ENCODE measurements at regions not wholly inside any gene's neighbourhood (a gene's known extent, or its start where the extent isn't known, plus 50 kb on each side); places are given as distances from the start of the nearest gene placed in this dataset.
"Not testable (repeated sequence)": the region's sequence is repeated elsewhere in the genome, so short reads cannot be mapped to it uniquely, and the experiment has no call there.

DNA sequence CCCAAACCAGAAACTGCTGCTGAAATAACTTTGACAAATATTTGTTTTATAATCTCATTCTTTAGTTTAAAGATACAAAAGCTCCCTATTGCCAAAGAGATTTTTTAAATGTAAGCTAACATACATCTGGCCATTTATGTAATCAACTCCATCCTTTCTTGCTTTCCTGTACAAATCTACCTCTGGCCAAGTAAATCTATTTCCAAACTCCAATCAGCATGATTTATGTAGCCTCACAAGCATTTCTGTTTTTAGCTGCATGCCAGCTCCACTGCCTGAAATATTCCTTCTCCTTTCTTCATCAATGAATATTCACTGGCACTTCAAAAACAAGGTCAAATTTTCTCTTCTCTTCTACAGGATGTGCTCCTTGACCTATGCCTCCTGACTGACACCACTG is 80.0 kb downstream of the SHOX2 start:
- ATAC-seq (replicated peaks) (no peak), DNase-seq (no peak)
- H3K4me3 Mint-ChIP-seq = no peak overlapping the region
- H3K9me3 Mint-ChIP-seq = peaks cover 0 to 18% of the 10 kb centered on the region in 2 donors
- H3K4me1 Mint-ChIP-seq (ENCODE audit: low read depth in 2 of 2) = no peaks in the 10 kb centered on the region
- no peak overlapping the region for H3K27ac Mint-ChIP-seq
- H3K36me3 Mint-ChIP-seq (ENCODE audit: insufficient read depth) = no peaks in the 10 kb centered on the region
- no peaks in the 10 kb centered on the region for H3K27me3 Mint-ChIP-seq

DNA sequence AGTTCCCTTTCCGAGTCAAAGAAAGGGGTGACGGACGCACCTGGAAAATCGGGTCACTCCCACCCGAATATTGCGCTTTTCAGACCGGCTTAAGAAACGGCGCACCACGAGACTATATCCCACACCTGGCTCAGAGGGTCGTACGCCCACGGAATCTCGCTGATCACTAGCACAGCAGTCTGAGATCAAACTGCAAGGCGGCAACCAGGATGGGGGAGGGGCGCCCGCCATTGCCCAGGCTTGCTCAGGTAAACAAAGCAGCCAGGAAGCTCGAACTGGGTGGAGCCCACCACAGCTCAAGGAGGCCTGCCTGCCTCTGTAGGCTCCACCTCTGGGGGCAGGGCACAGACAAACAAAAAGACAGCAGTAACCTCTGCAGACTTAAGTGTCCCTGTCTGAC is 86.3 kb downstream of the SHOX2 start:
- not testable (repeated sequence) for H3K27ac Mint-ChIP-seq; H3K4me1 Mint-ChIP-seq (ENCODE audit: low read depth in 2 of 2); H3K4me3 Mint-ChIP-seq; H3K9me3 Mint-ChIP-seq; H3K27me3 Mint-ChIP-seq; H3K36me3 Mint-ChIP-seq (ENCODE audit: insufficient read depth); DNase-seq; ATAC-seq (replicated peaks)

DNA sequence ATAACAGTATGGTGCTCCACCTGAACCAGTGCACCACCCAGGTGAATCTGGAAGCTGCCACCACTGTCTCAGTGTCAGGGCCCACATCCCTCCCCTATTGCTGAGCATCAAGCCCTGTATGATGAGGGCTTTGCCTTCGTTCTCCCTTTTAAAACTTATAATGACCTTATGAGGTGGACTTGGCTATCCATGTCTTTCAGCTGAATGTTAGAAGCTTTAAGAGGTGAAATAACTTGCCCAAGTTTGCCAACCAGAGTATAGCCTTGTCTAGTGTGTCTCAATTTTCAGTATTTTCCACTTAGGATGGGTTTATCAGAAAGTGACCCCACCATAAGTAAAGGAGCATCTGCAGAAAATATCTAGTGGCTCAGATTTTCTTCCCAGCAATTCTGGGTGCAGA is 87.8 kb downstream of the SHOX2 start:
- Mint-ChIP-seq H3K4me3 (no peak overlapping the region), H3K27ac (no peak overlapping the region), H3K9me3 (peaks cover 2 to 7% of the 10 kb centered on the region in 2 donors), H3K36me3 (ENCODE audit: insufficient read depth) (no peaks in the 10 kb centered on the region), H3K4me1 (ENCODE audit: low read depth in 2 of 2) (no peaks in the 10 kb centered on the region), H3K27me3 (peaks cover 0 to 7% of the 10 kb centered on the region in 2 donors)
- ATAC-seq (replicated peaks) (no peak), DNase-seq (no peak)

DNA sequence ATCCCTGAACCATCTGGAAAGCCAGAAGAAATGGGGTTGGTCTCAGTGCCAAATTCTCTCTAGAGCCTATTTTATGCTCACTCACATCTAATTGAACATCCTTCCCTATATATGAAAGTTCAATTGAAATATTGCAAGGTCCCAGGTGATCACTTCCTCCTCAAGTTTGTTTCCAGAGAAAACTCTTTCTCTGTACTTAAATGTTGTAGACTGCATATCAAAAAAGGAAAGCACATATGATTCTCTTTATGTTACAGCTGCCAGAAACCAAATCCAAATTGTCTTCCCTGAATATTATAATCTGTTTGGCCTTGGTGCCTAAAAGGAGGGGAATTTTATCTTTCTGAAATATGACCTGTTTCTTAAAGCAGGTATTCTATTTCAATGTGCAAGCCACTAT is 93.3 kb downstream of the SHOX2 start:
- Mint-ChIP-seq H3K4me3 (no peak overlapping the region), H3K4me1 (ENCODE audit: low read depth in 2 of 2) (no peaks in the 10 kb centered on the region), H3K9me3 (peaks cover under 1 to 2% of the 10 kb centered on the region in 2 donors), H3K27ac (no peak overlapping the region), H3K27me3 (peaks cover 0 to 7% of the 10 kb centered on the region in 2 donors), H3K36me3 (ENCODE audit: insufficient read depth) (no peaks in the 10 kb centered on the region)
- ATAC-seq (replicated peaks) (no peak), DNase-seq (no peak)

DNA sequence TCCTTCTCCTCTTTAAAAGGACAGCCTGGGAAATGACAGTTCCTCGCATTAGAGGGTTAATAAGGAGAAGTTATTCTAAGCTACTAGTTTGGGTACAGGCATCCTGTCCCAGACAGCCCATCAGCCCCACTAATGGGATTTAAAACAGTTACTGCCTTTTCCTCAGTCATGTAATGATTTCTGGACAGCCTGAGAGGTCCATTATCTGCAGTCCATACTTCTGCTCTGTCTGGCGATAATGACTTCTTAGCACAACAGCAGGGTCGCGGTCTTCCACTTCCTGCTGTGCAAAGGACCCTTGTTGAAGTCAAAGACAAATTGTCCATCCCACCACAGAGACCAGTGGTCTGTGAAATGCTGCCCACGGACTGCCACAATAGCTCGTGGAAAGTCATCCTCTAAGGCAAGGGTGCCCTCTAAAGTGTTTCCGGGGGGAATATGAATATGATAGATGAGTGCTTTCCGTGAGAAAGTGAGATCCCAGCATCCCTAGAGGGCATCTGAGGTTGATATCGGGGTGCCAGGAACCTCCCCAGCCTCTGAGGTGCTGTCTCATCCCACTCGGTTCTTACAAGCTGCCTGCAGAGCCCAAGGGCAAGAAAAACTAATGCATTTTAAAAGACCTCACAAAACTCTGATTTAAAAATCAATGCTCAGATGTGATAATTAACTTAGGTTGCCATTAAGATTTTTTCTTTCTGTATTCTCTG is 100.7 kb downstream of the SHOX2 start:
- no peak for DNase-seq
- no peak overlapping the region for H3K27ac Mint-ChIP-seq
- peaks cover 0 to 2% of the 10 kb centered on the region in 2 donors for H3K9me3 Mint-ChIP-seq
- no peak for ATAC-seq (replicated peaks)
- no peaks in the 10 kb centered on the region for H3K36me3 Mint-ChIP-seq (ENCODE audit: insufficient read depth)
- no peak overlapping the region for H3K4me3 Mint-ChIP-seq
- no peaks in the 10 kb centered on the region for H3K27me3 Mint-ChIP-seq
- H3K4me1 Mint-ChIP-seq (ENCODE audit: low read depth in 2 of 2) = no peaks in the 10 kb centered on the region

DNA sequence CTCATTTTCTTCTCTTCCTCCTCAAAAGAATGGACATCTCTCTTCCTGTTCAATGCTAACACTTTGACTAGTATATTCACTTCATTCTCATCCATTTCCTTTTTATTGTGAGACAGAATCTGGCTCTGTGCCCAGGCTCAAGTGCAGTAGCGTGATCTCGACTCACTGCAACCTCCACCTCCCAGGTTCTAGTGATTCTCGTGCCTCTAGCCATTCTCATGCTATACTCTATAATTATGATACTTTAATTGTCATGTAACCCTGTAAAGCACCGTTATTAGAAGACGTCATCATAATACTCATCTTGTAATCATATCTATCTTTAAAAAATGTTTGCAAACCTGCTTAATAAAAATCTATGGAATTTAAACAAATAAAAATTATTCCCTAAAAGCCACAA is 107.0 kb downstream of the SHOX2 start:
- no peak overlapping the region for H3K27ac Mint-ChIP-seq
- no peaks in the 10 kb centered on the region for H3K36me3 Mint-ChIP-seq (ENCODE audit: insufficient read depth)
- ATAC-seq (replicated peaks) (no peak), DNase-seq (no peak)
- no peaks in the 10 kb centered on the region for H3K27me3 Mint-ChIP-seq
- H3K9me3 Mint-ChIP-seq = peaks cover 8 to 26% of the 10 kb centered on the region in 2 donors
- no peaks in the 10 kb centered on the region for H3K4me1 Mint-ChIP-seq (ENCODE audit: low read depth in 2 of 2)
- no peak overlapping the region for H3K4me3 Mint-ChIP-seq

DNA sequence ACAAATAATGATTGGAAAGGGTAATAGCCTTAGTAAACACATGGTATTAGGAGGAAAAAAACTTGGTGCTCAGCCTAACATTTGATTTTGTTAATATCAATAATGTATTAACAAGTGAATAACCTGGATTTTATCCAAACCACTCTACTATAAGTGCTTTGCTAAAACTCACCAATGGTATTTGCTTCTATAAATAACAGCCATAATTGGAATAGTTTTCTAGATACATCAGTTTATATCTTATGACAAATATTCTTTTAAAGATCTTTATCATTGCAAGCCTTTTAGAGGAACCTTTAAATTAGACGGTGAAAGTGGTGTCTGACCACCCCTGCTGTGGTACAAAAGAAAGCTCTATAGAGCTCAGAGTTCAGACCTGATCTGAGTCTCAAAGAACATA is 123.9 kb downstream of the SHOX2 start:
- no peak for ATAC-seq (replicated peaks)
- no peaks in the 10 kb centered on the region for H3K4me1 Mint-ChIP-seq (ENCODE audit: low read depth in 2 of 2)
- H3K27me3 Mint-ChIP-seq = no peaks in the 10 kb centered on the region
- no peak for DNase-seq
- H3K9me3 Mint-ChIP-seq = peaks cover 0 to 1% of the 10 kb centered on the region in 2 donors
- no peak overlapping the region for H3K4me3 Mint-ChIP-seq
- H3K36me3 Mint-ChIP-seq (ENCODE audit: insufficient read depth) = no peaks in the 10 kb centered on the region
- H3K27ac Mint-ChIP-seq = no peak overlapping the region

DNA sequence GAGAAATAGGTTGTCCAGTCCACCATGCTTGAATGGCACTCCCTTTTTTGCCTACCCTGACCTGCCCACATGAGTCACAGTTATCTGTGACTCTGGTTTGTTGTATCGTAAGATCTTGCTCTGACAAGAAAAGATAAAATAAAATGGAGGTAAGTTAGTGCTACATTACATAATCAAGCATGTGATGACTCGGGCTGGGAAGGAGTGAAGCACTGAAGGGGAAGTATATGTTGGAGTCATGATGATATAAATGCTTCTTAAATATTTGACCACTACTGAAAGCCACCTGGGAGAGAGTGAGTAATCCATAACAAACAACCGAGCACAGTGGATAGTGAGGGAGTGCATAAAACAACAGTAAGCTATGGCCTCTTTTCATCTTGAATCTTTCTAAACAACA is 124.4 kb downstream of the SHOX2 start:
- ATAC-seq (replicated peaks) (no peak), DNase-seq (no peak)
- H3K4me3 Mint-ChIP-seq = no peak overlapping the region
- H3K9me3 Mint-ChIP-seq = peaks cover 0 to 5% of the 10 kb centered on the region in 2 donors
- no peaks in the 10 kb centered on the region for H3K4me1 Mint-ChIP-seq (ENCODE audit: low read depth in 2 of 2)
- H3K27ac Mint-ChIP-seq = no peak overlapping the region
- no peaks in the 10 kb centered on the region for H3K27me3 Mint-ChIP-seq
- H3K36me3 Mint-ChIP-seq (ENCODE audit: insufficient read depth) = no peaks in the 10 kb centered on the region

DNA sequence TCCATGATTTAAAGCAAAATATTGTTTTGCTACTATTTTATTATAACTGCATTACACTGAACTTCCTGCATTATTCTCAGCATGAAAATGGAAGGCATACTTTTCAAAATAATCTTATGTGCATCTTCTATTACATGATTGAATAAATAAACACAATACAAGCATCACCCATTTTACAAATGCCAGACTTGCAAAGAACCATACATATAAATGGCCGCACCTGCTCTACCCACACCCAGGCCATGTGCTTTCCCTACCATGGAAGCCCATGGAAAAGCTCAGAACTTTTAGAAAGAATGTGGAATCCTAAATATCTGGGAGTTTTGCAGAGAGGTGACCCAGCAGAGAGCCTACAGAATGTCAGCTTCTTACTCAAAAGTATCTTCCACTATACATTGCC is 127.2 kb downstream of the SHOX2 start:
- no peaks in the 10 kb centered on the region for H3K27me3 Mint-ChIP-seq
- H3K9me3 Mint-ChIP-seq = peaks cover 0 to 7% of the 10 kb centered on the region in 2 donors
- no peaks in the 10 kb centered on the region for H3K36me3 Mint-ChIP-seq (ENCODE audit: insufficient read depth)
- no peak overlapping the region for H3K27ac Mint-ChIP-seq
- no peak overlapping the region for H3K4me3 Mint-ChIP-seq
- H3K4me1 Mint-ChIP-seq (ENCODE audit: low read depth in 2 of 2) = no peaks in the 10 kb centered on the region
- DNase-seq = no peak
- no peak for ATAC-seq (replicated peaks)

DNA sequence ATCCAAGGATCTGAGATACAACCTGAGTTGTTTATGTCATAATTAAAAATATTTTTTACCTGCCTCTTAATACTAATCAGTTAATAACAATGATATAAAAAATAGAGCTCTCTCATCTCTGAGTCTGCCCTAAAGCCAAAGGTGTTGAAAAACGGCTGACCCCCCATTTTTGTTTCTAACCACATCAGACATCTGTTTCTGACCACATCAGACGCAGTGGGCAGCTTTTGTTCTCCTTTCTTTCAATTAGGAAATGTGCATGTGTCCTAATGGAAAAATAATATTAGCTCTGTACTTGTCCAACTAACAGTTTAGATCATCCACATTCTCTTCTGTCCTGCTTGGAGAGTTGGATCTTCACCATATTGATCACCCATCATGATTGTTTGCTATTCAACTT is 144.6 kb downstream of the SHOX2 start:
- Mint-ChIP-seq H3K9me3 (no peaks in the 10 kb centered on the region), H3K4me3 (no peak overlapping the region), H3K27me3 (no peaks in the 10 kb centered on the region), H3K36me3 (ENCODE audit: insufficient read depth) (no peaks in the 10 kb centered on the region), H3K27ac (no peak overlapping the region), H3K4me1 (ENCODE audit: low read depth in 2 of 2) (no peaks in the 10 kb centered on the region)
- no peak for ATAC-seq (replicated peaks)
- DNase-seq = no peak

DNA sequence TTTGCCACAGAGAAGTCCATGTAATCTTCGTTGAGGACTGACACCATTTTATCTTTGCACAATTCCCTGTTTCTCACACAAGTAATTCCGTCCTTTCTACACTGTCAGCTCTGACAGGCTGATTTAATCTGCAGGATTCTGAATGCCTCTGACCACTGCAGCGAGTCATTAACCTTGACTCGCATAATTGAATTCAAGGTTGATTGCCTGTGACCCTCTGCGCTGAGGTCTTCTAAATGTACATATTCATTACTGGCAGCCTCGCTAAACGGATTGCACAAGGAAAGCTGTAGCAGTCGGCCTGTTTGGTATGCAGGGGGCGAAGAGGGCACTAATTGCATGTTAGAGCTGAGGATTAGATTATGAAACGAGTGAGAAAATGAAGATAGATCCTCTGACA is 147.8 kb downstream of the SHOX2 start:
- ATAC-seq (replicated peaks) = no peak
- Mint-ChIP-seq H3K9me3 (no peaks in the 10 kb centered on the region), H3K27me3 (no peaks in the 10 kb centered on the region)

DNA sequence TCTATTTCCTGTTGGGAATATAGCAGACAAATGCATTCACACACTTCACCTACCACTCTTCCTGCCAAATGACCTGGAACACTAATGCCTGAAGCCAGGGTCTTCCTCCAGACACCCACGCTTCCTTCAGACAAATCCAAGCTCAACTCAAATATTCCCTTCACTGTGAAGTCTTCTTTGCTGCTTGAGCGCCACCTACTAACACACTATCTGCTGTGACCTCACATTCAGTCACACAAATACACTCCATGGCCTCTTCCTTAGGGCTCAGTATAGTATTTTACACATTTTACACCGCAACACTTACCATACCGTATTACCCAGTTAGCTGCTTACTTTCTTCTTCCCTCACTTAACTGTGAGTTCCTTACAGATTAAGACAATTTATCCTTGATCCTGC is 149.4 kb downstream of the SHOX2 start:
- H3K4me1 Mint-ChIP-seq (ENCODE audit: low read depth in 2 of 2) = no peaks in the 10 kb centered on the region
- no peak for DNase-seq
- H3K4me3 Mint-ChIP-seq = no peak overlapping the region
- no peaks in the 10 kb centered on the region for H3K27me3 Mint-ChIP-seq
- peaks cover 0 to 2% of the 10 kb centered on the region in 2 donors for H3K9me3 Mint-ChIP-seq
- ATAC-seq (replicated peaks) = no peak
- no peaks in the 10 kb centered on the region for H3K36me3 Mint-ChIP-seq (ENCODE audit: insufficient read depth)
- no peak overlapping the region for H3K27ac Mint-ChIP-seq

More for the DNA sequence above, 147.8 kb downstream of the SHOX2 start:
- Mint-ChIP-seq H3K27ac (no peak overlapping the region), H3K36me3 (ENCODE audit: insufficient read depth) (no peaks in the 10 kb centered on the region), H3K4me1 (ENCODE audit: low read depth in 2 of 2) (no peaks in the 10 kb centered on the region), H3K4me3 (no peak overlapping the region)
- no peak for DNase-seq

DNA sequence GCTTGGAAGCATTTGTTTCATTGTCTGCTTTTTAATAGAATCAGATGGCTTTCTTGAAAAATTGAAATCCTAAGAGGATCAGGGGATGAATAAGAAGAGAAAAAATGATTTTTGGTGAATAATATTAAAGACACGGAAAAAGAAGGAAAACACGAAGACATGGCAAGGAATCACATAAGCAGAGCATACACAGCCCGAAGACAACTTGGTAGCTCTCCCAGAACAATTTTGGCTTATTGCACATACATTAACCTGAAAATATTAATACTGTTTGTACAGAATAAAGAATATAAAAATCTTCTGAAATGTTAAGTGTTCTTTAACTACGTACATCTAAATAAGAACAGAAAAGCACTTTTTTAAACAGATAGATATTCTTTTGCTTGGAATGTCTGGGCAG is 150.0 kb downstream of the SHOX2 start:
- ATAC-seq (replicated peaks) (no peak), DNase-seq (no peak)
- no peaks in the 10 kb centered on the region for H3K36me3 Mint-ChIP-seq (ENCODE audit: insufficient read depth)
- H3K4me3 Mint-ChIP-seq = no peak overlapping the region
- no peaks in the 10 kb centered on the region for H3K27me3 Mint-ChIP-seq
- H3K9me3 Mint-ChIP-seq = peaks cover 0 to 2% of the 10 kb centered on the region in 2 donors
- no peaks in the 10 kb centered on the region for H3K4me1 Mint-ChIP-seq (ENCODE audit: low read depth in 2 of 2)
- H3K27ac Mint-ChIP-seq = no peak overlapping the region

DNA sequence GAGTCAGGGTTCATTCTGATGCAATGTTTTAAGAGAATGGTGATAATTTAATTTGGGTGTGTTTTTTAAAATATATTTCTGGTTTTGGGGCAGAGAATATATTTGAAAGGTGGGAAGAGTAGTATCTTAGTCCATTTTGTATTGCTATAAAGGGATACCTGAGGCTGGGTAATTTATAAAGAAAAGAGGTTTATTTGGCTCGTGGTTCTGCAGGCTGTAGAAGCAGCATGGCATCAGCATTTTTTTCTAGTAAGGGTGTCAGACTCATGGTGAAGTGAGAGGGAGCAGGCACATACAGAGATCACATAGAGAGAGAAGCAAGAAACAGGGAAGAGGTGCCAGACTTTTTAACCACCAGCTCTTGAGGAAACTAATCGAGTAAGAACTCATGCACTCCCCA is 152.7 kb downstream of the SHOX2 start:
- Mint-ChIP-seq H3K27me3 (no peaks in the 10 kb centered on the region), H3K9me3 (peaks cover 0 to 3% of the 10 kb centered on the region in 2 donors), H3K27ac (no peak overlapping the region), H3K36me3 (ENCODE audit: insufficient read depth) (no peaks in the 10 kb centered on the region), H3K4me1 (ENCODE audit: low read depth in 2 of 2) (no peaks in the 10 kb centered on the region), H3K4me3 (no peak overlapping the region)
- DNase-seq (no peak), ATAC-seq (replicated peaks) (no peak)
